HL-60 (cell line): ENCODE measurements at regions not wholly inside any gene's neighbourhood (a gene's known extent, or its start where the extent isn't known, plus 50 kb on each side); places are given as distances from the start of the nearest gene placed in this dataset.

Experiments used
- CTCF ChIP-seq: IDR thresholded peaks from one replicate; pipeline ENCODE4 v1.5.1; 2011; ENCODE audit warnings: low read length, control low read depth, inconsistent platforms; ENCODE audit not compliant: insufficient read depth
- POLR2AphosphoS5 ChIP-seq: IDR thresholded peaks from 2 replicates; pipeline ENCODE4 v1.6.1; 2012; ENCODE audit warnings: low read depth
- REST ChIP-seq: IDR thresholded peaks from 2 replicates; pipeline ENCODE4 v1.6.1; 2012; ENCODE audit warnings: low read depth; ENCODE audit not compliant: insufficient replicate concordance

DNA sequence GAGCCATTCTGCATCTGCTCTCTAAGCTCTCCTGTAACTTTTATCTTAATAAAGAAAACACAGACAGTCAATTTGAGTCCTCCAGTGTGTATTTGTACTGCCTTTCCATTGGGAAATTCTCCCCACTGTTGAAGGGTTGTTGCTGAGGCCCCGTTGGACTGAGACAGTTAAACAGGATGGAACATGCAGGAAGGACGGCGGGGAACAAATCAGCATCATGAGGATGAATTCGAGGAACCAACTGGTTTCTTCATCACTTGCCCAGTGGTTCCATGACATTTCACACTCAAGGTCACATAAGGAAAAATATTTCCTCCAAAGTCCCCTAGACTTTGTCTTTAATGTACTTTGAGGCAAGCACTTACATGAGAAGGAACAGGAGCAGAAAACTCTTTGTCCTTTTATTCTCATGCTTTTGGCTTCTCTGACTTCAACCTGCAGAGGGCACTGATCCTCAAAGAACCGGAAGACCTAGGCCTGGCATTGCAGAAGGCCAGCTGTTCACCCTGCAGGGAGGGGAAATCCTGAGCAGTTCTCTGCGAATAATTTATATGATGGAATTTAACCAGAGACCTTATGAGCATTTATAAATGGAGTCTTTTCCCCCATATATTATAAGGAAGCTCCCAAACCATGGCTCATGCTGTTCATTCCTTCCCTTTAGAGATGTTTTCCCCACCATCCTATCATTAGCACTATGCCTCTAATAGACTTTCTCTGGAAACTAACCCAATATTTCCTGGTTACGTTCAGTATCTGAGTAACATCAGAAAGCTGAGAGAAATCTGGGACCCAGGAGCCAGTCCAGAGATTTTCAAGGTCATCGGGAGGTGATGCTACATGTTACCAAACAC, 55.2 kb upstream of the ADGRF1 start:
- peak; percentile 77 for TF ChIP-seq CTCF
- no peak for TF ChIP-seq POLR2AphosphoS5
- no peak for TF ChIP-seq REST
